ENCODE measurements at regions not wholly inside any gene's neighbourhood (a gene's known extent, or its start where the extent isn't known, plus 50 kb on each side); places are given as distances from the start of the nearest gene placed in this dataset.

GRCh38 chr20:11849976-11850670 lies 67.6 kb upstream of the BTBD3 start:
- TF ChIP-seq REST (IDR thresholded peaks at IDR 0.05; ENCODE audit: insufficient read depth in 1 of 2, low read depth in 2 of 2, low read length in 2 of 2) (no peak), TAF1 (IDR thresholded peaks at IDR 0.05; ENCODE audit: borderline replicate concordance, insufficient read depth, low read length) (no peak), POLR2AphosphoS5 (IDR thresholded peaks at IDR 0.05; ENCODE audit: low read depth, low read length) (no peak)
